SK-MEL-5 (cell line): ENCODE measurements at regions not wholly inside any gene's neighbourhood (a gene's known extent, or its start where the extent isn't known, plus 50 kb on each side); places are given as distances from the start of the nearest gene placed in this dataset.
A peak's percentile ranks its signal among the peaks of the same experiment; 100 is the strongest.

Experiments used
- DNase-seq: peaks from one replicate; pipeline ENCODE4 v3.0.0-alpha.2; 2016; ENCODE audit warnings: low read depth, low spot score
- in situ Hi-C: cut with HindIII; loops from 2 replicates; pipeline ENCODE4 v1.10.0; 2016; ENCODE audit warnings: low sequenced_read_pairs, high pct_unique_total_duplicates, low pct_unique_long_range_greater_than_20kb

GRCh38 chr6:30272032-30272431, 54.7 kb upstream of the TRIM39 start:
- in situ Hi-C loops = no loop called here
- peak; percentile 4 for DNase-seq

GRCh38 chr6:30267423-30267822, 54.2 kb upstream of the TRIM26 start:
- in situ Hi-C loops = no loop called here
- no peak for DNase-seq

DNA sequence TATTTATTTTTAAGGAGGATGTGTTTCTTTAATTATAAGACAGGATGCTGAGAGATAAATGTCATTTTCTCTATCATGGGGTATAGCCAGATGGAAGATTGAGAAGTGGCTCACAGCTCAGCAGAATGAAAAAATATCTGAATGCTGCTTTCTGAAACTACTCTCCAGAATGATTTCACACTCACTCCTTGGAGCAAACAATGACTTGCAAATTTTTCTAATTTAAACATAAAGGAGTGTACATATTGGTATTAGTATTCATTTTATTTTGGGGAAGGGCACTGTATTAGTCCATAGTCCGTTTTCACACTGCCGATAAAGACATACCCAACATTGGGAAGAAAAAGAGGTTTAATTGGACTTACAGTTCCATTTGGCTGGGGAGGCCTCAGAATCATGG, 52.4 kb upstream of the TRIM26 start:
- no peak for DNase-seq
- in situ Hi-C loops = no loop called here

DNA sequence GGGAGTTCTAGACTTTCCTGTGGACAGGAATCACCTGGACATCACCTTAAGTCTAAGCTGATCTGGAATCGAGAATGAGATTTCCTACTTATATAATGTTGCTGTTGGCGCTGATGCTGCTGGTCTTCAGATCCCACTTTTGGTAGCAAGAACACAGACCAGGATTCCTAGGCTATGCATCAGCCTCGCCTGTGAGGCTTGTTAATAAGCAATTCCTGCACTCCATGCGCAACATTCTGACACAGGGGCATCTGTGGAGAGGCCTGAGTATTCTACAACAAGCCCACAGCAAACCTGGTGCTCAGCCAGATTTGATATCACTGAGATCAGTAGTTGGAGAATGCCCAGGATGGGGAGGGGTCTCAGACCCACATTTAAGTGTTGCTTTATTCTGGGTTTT, 52.0 kb upstream of the TRIM26 start:
- DNase-seq = no peak
- in situ Hi-C loops = no loop called here

- in situ Hi-C loops = no loop called here
- no peak for DNase-seq
Measured at GRCh38 chr6:30264743-30265142, 51.5 kb upstream of the TRIM26 start.

DNA sequence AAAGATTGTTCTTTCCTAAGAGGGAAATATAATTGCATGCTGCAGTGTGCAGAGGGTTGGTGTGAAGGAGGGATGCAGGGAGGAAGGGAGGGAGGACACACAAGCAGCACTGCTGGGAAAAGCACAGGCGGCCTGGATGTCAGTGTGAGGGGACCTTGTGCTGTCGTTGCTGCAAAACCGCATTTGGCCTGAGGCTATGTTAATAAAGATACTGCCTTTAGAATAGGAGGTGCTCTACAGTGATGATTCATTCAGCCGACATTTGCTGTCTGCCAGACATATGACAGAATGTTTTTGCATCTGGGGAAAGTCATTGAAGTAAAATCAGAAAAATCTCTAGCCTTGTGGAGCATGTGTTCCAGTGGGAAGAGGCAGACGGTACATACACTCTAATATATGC, 50.5 kb upstream of the TRIM26 start:
- in situ Hi-C loops = no loop called here
- peak; percentile 66 for DNase-seq
